NCI-H446 treated with DMSO at 0.1 percent for 48 hours (cell line): ENCODE measurements at regions not wholly inside any gene's neighbourhood (a gene's known extent, or its start where the extent isn't known, plus 50 kb on each side); places are given as distances from the start of the nearest gene placed in this dataset.
"Not testable (repeated sequence)": the region's sequence is repeated elsewhere in the genome, so short reads cannot be mapped to it uniquely, and the experiment has no call there.

Experiments used
- DNase-seq: peaks from one replicate; lab custom pipeline; 2025; lab: John Stamatoyannopoulos, UW

DNA sequence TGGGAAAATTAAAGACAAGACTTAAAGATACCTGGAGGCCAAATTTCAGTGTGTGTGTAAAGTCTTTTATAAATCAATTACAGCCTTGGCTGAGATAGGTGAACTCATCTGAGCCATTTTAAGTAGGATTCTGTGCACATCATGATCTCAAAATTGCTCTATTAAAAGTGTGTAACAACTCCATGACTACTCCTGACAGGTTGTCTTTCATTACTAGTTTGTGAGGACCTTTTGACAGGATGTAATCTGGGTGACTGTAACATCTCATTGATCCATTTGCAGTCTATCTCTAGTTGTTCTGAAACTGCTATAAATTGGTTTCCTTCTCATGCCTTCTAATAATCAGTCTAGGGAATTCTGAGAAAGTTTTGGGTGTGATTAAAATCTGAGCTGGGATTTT lies 753.3 kb downstream of the SLITRK5 start:
- DNase-seq: no peak

DNA sequence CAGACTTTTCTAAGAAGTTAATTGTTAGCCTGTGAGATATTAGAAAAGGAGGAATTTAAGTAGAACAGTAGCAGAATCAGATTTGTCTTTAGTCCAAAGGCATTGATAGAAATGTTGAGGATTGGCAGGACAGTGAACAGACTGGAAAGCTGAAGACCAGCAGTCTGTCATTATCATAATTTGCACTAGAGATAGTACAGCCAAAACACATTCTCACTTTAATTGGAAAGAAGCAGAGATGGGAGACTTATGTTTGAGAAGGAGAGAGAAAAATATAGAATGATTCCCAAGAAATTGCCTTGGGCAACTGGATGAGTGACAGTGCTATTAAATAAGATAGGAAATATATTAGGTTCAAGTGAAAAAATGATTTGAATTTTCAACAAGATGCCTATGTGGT lies 755.5 kb downstream of the SLITRK5 start:
- no peak for DNase-seq

GRCh38 chr13:88429862-88430261 lies 758.7 kb downstream of the SLITRK5 start:
- no peak for DNase-seq

GRCh38 chr13:88434953-88435352 lies 763.8 kb downstream of the SLITRK5 start:
- DNase-seq: no peak

GRCh38 chr13:88436974-88437373 lies 765.8 kb downstream of the SLITRK5 start:
- DNase-seq: no peak

GRCh38 chr13:88450515-88450914 lies 779.3 kb downstream of the SLITRK5 start:
- DNase-seq: no peak

GRCh38 chr13:88456151-88456550 lies 785.0 kb downstream of the SLITRK5 start:
- DNase-seq: no peak

DNA sequence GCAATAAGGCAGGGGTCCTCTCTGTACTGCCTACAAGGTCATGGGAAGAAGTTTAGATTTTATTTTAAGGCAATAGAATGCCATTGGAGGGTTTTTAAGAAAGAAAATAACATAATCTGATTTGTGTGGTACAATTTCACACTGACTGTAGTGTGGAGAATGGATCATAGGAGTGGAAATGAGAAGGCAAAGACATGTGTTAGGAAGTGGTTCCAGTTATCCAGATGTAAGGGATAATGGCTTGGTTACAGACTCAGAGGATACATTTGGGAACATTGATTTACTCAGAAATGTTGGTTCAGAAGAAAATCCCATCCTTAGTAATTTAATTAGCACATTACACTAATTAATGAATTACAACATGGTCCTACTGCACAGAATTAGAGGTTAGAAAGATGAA lies 788.2 kb downstream of the SLITRK5 start:
- DNase-seq: no peak

GRCh38 chr13:88461272-88462009 lies 790.3 kb downstream of the SLITRK5 start:
- DNase-seq: no peak

GRCh38 chr13:88464851-88465250 lies 793.7 kb downstream of the SLITRK5 start:
- no peak for DNase-seq

- no peak for DNase-seq
Observed at GRCh38 chr13:88472316-88472715, 801.1 kb downstream of the SLITRK5 start.

DNA sequence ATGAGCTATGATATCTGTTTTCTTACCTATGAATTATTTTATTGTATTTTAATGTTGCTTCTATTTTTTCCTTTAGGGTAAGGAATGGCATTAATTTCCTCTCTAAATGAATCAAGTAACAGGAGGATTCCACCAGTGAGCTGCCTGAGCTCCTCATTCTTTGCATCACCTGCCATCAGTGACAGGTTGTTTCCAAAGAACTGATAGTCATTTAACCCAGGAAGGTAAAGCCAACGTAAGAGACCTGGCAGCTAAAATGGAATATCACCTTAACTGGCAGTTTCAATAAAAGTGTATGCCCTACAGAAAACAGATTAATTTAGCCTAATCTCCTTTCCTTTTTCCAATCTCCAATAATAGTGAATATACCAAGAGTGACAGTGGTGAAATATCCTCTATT lies 812.0 kb downstream of the SLITRK5 start:
- no peak for DNase-seq

GRCh38 chr13:88507909-88508308 lies 836.7 kb downstream of the SLITRK5 start:
- no peak for DNase-seq

GRCh38 chr13:88512993-88513392 lies 841.8 kb downstream of the SLITRK5 start:
- DNase-seq: not testable (repeated sequence)

- DNase-seq: no peak
Observed at GRCh38 chr13:88526186-88526852, 855.1 kb downstream of the SLITRK5 start.

DNA sequence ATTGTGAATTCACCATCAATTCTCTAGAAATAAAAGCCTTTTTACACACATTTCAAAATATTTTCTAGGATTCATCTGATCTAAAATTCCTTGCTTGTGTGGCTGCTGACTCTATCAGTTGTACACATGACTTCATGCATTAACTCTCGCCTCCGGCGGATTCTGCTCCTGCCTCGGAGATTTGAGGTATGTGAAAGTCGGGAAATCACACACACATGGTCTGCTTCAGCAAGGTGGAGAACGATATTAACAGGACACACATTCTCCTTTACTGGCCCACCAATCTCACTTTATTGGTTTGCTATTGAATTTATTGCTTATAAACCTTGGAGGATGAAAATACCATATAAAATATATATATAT lies 855.7 kb downstream of the SLITRK5 start:
- no peak for DNase-seq

GRCh38 chr13:88541994-88542393 lies 870.8 kb downstream of the SLITRK5 start:
- DNase-seq: no peak

DNA sequence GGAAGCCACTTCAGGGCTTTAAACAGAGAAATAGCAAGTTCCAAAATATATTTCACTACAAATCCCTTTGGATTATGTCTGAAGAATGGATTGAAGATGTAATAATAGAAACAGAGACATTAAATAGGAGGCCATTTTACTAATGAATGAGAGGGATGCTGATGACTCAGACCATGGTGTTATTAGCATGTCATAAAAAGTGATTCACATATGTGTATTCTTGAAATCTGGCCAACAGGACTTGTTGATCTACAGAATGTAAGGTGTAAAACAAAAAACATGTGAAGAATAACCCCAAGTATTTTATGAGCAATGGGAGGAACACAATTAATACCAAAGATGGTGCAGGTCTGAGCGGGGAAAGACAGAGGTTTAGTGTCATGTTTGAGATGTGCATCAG lies 873.7 kb downstream of the SLITRK5 start:
- no peak for DNase-seq

DNA sequence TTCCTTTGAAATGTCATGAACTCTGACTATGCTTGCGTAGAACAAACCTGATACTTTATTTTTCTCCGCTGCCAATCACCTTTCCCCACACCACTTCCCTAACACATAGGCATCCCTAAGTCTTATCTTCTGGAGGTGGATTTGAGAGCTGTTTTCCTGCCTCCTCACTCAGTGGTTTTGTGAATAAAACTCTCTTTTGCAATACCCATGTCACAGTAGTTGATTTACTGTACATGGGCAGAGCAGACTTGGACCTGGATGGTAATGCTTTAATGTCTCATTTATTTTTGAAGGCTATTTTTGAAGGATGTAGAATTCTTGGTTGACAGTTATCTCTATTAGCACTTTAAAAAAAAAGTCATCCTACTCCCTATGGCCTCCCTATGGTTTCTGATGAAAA lies 881.8 kb downstream of the SLITRK5 start:
- DNase-seq: no peak

- no peak for DNase-seq
Observed at GRCh38 chr13:88565566-88565965, 894.4 kb downstream of the SLITRK5 start.

DNA sequence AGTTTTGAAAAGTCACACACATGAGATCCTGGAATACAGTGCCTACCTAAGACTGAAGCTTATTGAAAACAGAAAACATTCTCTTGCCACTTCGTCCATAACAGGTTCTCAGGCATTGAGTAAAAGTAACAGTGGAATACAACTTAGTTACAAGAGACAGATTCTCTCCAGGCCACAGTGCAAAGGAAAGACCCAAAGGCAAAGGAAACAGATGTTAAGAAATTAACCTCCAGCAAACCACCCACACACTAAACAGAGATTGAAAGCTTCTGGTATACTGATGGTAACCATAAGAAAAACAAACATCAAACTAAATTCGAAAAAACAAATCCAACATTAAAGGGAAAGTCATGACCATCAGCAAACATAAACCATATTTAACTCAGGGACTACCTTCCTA lies 914.7 kb downstream of the SLITRK5 start:
- no peak for DNase-seq

DNA sequence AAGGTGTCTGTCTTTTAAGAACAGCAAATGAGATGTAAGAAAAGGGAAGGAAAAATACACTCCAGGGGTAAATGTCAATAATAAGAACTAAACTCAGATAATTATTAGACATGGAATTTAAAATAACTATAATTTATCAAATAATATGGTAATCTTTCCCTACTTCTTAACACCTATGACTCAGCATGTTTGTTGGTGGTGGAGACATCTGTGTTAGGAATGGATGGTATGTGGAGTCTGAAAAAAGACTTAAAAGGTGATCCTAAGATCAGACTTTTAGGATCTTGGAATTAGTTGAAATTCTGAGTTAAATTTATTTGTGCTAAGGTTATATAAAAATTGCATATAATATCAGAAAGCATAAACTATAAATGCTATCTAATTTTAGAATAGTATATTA lies 915.1 kb downstream of the SLITRK5 start:
- DNase-seq: no peak

GRCh38 chr13:88590574-88590973 lies 919.4 kb downstream of the SLITRK5 start:
- DNase-seq: no peak

DNA sequence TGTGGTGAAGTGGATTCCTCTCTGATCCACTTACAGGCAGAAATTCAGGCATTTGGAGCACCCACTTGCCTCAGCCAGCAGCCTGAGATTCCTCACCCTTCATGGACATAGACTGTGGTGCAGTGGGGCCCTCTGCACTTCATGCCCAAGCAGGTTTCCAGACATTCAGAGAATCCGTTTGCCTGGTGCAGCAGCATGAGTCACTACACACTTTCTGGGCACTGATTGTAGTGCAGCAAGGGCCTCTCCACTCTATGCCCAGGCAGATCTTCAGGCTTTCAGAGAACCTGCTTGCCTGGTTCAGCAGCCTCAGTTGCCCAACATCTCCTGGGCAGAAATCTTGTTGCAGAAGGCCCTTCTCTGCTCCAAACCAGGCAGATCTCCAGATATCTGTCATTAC lies 920.9 kb downstream of the SLITRK5 start:
- no peak for DNase-seq
